HAP-1 (cell line): ENCODE measurements at regions not wholly inside any gene's neighbourhood (a gene's known extent, or its start where the extent isn't known, plus 50 kb on each side); places are given as distances from the start of the nearest gene placed in this dataset.
"Not testable (repeated sequence)": the region's sequence is repeated elsewhere in the genome, so short reads cannot be mapped to it uniquely, and the experiment has no call there.

ENCODE experiments used
- DNase-seq, 2 experiments: peaks; one replicate each; pipeline ENCODE4 v3.0.0-alpha.2; 2016 to 2020; ENCODE audit warnings: low spot score in 2 of 2
- H3K27me3 ChIP-seq: fragments of 250-450 bp; sonication (Bioruptor Pico); 2 replicates; pipeline ENCODE4 v1.5.1; 2020; ENCODE audit warnings: low read depth, mild to moderate bottlenecking, moderate library complexity
- H3K36me3 ChIP-seq: fragments of 250-450 bp; sonication (Bioruptor Pico); replicated peaks from 2 replicates; pipeline ENCODE4 v1.5.1; 2020; ENCODE audit warnings: mild to moderate bottlenecking
- H3K4me1 ChIP-seq: fragments of 250-450 bp; sonication (Bioruptor Pico); 2 replicates; pipeline ENCODE4 v1.5.1; 2020; ENCODE audit warnings: mild to moderate bottlenecking
- H3K4me3 ChIP-seq: fragments of 250-450 bp; sonication (Bioruptor Pico); 2 replicates; pipeline ENCODE4 v1.5.1; 2020; ENCODE audit warnings: mild to moderate bottlenecking, moderate library complexity
- H3K9me3 ChIP-seq: fragments of 250-450 bp; sonication (Bioruptor Pico); 2 replicates; pipeline ENCODE4 v1.5.1; 2020; ENCODE audit warnings: mild to moderate bottlenecking, moderate library complexity
- in situ Hi-C: fragments of 300-500 bp; cut with MboI; formaldehyde crosslinking; loops from 3 replicates; pipeline ENCODE4 v1.14.3; 2020; ENCODE audit warnings: low sequenced_read_pairs, inconsistent platforms, mixed read lengths

- Histone ChIP-seq H3K27me3 (no peaks in the 10 kb centered on the region), H3K4me1 (no peaks in the 10 kb centered on the region), H3K36me3 (no peaks in the 10 kb centered on the region), H3K4me3 (no peak overlapping the region), H3K9me3 (no peaks in the 10 kb centered on the region)
- in situ Hi-C loops: no loop called here
- DNase-seq: no peak
Observed at GRCh38 chr10:3331690-3332230, 159.2 kb upstream of the PITRM1 start.

GRCh38 chr10:3331187-3331586 lies 158.6 kb upstream of the PITRM1 start:
- no peaks in the 10 kb centered on the region for H3K36me3 ChIP-seq
- H3K9me3 ChIP-seq: no peaks in the 10 kb centered on the region
- H3K27me3 ChIP-seq: no peaks in the 10 kb centered on the region
- in situ Hi-C loops: no loop called here
- H3K4me1 ChIP-seq: no peaks in the 10 kb centered on the region
- H3K4me3 ChIP-seq: no peak overlapping the region
- no peak for DNase-seq

- DNase-seq: no peak
- H3K4me1 ChIP-seq: no peaks in the 10 kb centered on the region
- H3K4me3 ChIP-seq: no peak overlapping the region
- H3K27me3 ChIP-seq: no peaks in the 10 kb centered on the region
- in situ Hi-C loops: no loop called here
- no peaks in the 10 kb centered on the region for H3K36me3 ChIP-seq
- no peaks in the 10 kb centered on the region for H3K9me3 ChIP-seq
Observed at GRCh38 chr10:3330663-3331062, 158.1 kb upstream of the PITRM1 start.

GRCh38 chr10:3325954-3326750 lies 153.6 kb upstream of the PITRM1 start:
- no peak overlapping the region for H3K4me3 ChIP-seq
- in situ Hi-C loops: no loop called here
- H3K4me1 ChIP-seq: no peaks in the 10 kb centered on the region
- no peaks in the 10 kb centered on the region for H3K9me3 ChIP-seq
- H3K27me3 ChIP-seq: no peaks in the 10 kb centered on the region
- H3K36me3 ChIP-seq: no peaks in the 10 kb centered on the region
- no peak for DNase-seq

- H3K36me3 ChIP-seq: no peaks in the 10 kb centered on the region
- no peak for DNase-seq
- no peaks in the 10 kb centered on the region for H3K27me3 ChIP-seq
- no peak overlapping the region for H3K4me3 ChIP-seq
- H3K9me3 ChIP-seq: no peaks in the 10 kb centered on the region
- no peaks in the 10 kb centered on the region for H3K4me1 ChIP-seq
- in situ Hi-C loops: no loop called here
Observed at GRCh38 chr10:3324612-3325038, 152.0 kb upstream of the PITRM1 start.

- Histone ChIP-seq H3K9me3 (no peaks in the 10 kb centered on the region), H3K4me3 (no peak overlapping the region), H3K27me3 (no peaks in the 10 kb centered on the region), H3K4me1 (no peaks in the 10 kb centered on the region), H3K36me3 (no peaks in the 10 kb centered on the region)
- DNase-seq: no peak
- in situ Hi-C loops: no loop called here
Observed at GRCh38 chr10:3323865-3324498, 151.4 kb upstream of the PITRM1 start.

GRCh38 chr10:3321123-3321522 lies 148.5 kb upstream of the PITRM1 start:
- no peaks in the 10 kb centered on the region for H3K4me1 ChIP-seq
- DNase-seq: no peak
- H3K36me3 ChIP-seq: no peaks in the 10 kb centered on the region
- no peak overlapping the region for H3K4me3 ChIP-seq
- H3K9me3 ChIP-seq: no peaks in the 10 kb centered on the region
- in situ Hi-C loops: no loop called here
- no peaks in the 10 kb centered on the region for H3K27me3 ChIP-seq

- Histone ChIP-seq H3K4me3 (no peak overlapping the region), H3K27me3 (no peaks in the 10 kb centered on the region), H3K9me3 (no peaks in the 10 kb centered on the region), H3K36me3 (no peaks in the 10 kb centered on the region), H3K4me1 (no peaks in the 10 kb centered on the region)
- in situ Hi-C loops: no loop called here
- DNase-seq: no peak
Observed at GRCh38 chr10:3319811-3320226, 147.2 kb upstream of the PITRM1 start.

- H3K4me1 ChIP-seq, H3K9me3 ChIP-seq, H3K4me3 ChIP-seq, H3K27me3 ChIP-seq, H3K36me3 ChIP-seq, DNase-seq, in situ Hi-C loops: not testable (repeated sequence)
Observed at GRCh38 chr10:3318480-3318807, 145.9 kb upstream of the PITRM1 start.

GRCh38 chr10:3317553-3318479 lies 145.2 kb upstream of the PITRM1 start:
- H3K36me3 ChIP-seq, H3K27me3 ChIP-seq, in situ Hi-C loops, H3K4me3 ChIP-seq, H3K9me3 ChIP-seq, H3K4me1 ChIP-seq, DNase-seq: not testable (repeated sequence)

- H3K4me3 ChIP-seq, H3K36me3 ChIP-seq, H3K27me3 ChIP-seq, H3K4me1 ChIP-seq, H3K9me3 ChIP-seq, in situ Hi-C loops, DNase-seq: not testable (repeated sequence)
Observed at GRCh38 chr10:3314445-3315085, 142.0 kb upstream of the PITRM1 start.

GRCh38 chr10:3313784-3314444 lies 141.3 kb upstream of the PITRM1 start:
- H3K4me1 ChIP-seq, DNase-seq, H3K4me3 ChIP-seq, H3K36me3 ChIP-seq, in situ Hi-C loops, H3K9me3 ChIP-seq, H3K27me3 ChIP-seq: not testable (repeated sequence)

GRCh38 chr10:3312403-3312940 lies 139.9 kb upstream of the PITRM1 start:
- H3K36me3 ChIP-seq: no peaks in the 10 kb centered on the region
- H3K4me1 ChIP-seq: no peaks in the 10 kb centered on the region
- no peak for DNase-seq
- no peaks in the 10 kb centered on the region for H3K27me3 ChIP-seq
- no peaks in the 10 kb centered on the region for H3K9me3 ChIP-seq
- no peak overlapping the region for H3K4me3 ChIP-seq
- in situ Hi-C loops: no loop called here
